ENCODE measurements at regions not wholly inside any gene's neighbourhood (a gene's known extent, or its start where the extent isn't known, plus 50 kb on each side); places are given as distances from the start of the nearest gene placed in this dataset.

DNA sequence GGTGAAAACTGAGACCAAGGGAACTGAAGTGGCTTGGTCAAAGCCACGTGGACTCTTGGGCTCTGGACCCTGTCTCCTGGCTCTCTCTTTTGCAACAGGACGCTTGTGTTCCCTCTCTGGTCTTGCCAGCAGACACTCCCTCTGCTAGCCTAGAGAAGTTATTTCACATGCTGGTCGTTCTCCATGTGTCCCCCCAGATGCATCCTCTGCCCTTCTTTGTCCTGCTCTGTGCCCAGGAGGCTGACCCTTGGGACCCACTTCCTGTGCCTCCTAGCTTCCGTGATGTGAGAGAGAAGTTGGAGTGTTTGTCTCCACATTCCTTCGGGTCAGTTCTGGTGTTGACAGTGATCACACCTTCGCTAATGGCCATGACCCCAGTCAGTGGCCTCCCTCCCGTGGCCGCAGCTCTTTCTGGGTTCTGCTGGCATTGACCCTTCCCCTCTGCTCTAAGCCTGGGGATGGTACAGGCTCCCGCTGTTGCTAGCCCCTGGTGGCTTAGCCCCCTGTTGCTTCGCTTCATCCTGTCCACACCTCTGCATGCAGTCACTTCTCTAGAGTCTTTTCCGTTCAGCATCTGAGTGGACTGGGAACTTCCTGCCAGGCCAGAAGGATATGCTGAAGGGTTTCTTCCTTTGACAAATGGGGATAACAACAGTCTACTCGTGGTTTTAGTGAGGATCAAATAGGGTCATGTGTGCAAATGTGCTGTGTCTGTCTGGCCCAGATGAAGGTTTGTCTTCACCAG is 70.1 kb upstream of the BMP2 start (continued):
- TF ChIP-seq ZBTB3 (CRISPR knock-in tag; IDR thresholded peaks at IDR 0.05; ENCODE audit: borderline replicate concordance, low read depth) (no peak), ZNF713 (CRISPR knock-in tag; IDR thresholded peaks at IDR 0.05) (no peak), MXD4 (CRISPR knock-in tag; IDR thresholded peaks at IDR 0.05) (no peak), ZNF329 (CRISPR knock-in tag; IDR thresholded peaks at IDR 0.05; ENCODE audit: low read depth) (no peak), ZFP36 (IDR thresholded peaks at IDR 0.05; ENCODE audit: borderline replicate concordance, low read depth, low read length, partially characterized antibody) (no peak), MYC (CRISPR knock-in tag; IDR thresholded peaks at IDR 0.05; ENCODE audit: borderline replicate concordance) (no peak), HIVEP1 (CRISPR knock-in tag; IDR thresholded peaks at IDR 0.05) (no peak), ZNF746 (CRISPR knock-in tag; IDR thresholded peaks at IDR 0.05) (no peak), DNMT1 (CRISPR knock-in tag; IDR thresholded peaks at IDR 0.05) (no peak), GTF2F1 (IDR thresholded peaks at IDR 0.05; ENCODE audit: low read length) (no peak), TMF1 (CRISPR knock-in tag; IDR thresholded peaks at IDR 0.05; ENCODE audit: low read depth) (no peak)
- TF ChIP-seq, protein P1, sequence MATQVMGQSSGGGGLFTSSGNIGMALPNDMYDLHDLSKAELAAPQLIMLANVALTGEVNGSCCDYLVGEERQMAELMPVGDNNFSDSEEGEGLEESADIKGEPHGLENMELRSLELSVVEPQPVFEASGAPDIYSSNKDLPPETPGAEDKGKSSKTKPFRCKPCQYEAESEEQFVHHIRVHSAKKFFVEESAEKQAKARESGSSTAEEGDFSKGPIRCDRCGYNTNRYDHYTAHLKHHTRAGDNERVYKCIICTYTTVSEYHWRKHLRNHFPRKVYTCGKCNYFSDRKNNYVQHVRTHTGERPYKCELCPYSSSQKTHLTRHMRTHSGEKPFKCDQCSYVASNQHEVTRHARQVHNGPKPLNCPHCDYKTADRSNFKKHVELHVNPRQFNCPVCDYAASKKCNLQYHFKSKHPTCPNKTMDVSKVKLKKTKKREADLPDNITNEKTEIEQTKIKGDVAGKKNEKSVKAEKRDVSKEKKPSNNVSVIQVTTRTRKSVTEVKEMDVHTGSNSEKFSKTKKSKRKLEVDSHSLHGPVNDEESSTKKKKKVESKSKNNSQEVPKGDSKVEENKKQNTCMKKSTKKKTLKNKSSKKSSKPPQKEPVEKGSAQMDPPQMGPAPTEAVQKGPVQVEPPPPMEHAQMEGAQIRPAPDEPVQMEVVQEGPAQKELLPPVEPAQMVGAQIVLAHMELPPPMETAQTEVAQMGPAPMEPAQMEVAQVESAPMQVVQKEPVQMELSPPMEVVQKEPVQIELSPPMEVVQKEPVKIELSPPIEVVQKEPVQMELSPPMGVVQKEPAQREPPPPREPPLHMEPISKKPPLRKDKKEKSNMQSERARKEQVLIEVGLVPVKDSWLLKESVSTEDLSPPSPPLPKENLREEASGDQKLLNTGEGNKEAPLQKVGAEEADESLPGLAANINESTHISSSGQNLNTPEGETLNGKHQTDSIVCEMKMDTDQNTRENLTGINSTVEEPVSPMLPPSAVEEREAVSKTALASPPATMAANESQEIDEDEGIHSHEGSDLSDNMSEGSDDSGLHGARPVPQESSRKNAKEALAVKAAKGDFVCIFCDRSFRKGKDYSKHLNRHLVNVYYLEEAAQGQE (IDR thresholded peaks at IDR 0.05; ENCODE audit: borderline replicate concordance in 1 of 2, low read depth in 1 of 2, low read length in 2 of 2) = no peak
- TF ChIP-seq, protein P2, sequence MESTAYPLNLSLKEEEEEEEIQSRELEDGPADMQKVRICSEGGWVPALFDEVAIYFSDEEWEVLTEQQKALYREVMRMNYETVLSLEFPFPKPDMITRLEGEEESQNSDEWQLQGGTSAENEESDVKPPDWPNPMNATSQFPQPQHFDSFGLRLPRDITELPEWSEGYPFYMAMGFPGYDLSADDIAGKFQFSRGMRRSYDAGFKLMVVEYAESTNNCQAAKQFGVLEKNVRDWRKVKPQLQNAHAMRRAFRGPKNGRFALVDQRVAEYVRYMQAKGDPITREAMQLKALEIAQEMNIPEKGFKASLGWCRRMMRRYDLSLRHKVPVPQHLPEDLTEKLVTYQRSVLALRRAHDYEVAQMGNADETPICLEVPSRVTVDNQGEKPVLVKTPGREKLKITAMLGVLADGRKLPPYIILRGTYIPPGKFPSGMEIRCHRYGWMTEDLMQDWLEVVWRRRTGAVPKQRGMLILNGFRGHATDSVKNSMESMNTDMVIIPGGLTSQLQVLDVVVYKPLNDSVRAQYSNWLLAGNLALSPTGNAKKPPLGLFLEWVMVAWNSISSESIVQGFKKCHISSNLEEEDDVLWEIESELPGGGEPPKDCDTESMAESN (CRISPR knock-in tag; conservative IDR thresholded peaks at IDR 0.05) = no peak
- TF ChIP-seq, protein P3, sequence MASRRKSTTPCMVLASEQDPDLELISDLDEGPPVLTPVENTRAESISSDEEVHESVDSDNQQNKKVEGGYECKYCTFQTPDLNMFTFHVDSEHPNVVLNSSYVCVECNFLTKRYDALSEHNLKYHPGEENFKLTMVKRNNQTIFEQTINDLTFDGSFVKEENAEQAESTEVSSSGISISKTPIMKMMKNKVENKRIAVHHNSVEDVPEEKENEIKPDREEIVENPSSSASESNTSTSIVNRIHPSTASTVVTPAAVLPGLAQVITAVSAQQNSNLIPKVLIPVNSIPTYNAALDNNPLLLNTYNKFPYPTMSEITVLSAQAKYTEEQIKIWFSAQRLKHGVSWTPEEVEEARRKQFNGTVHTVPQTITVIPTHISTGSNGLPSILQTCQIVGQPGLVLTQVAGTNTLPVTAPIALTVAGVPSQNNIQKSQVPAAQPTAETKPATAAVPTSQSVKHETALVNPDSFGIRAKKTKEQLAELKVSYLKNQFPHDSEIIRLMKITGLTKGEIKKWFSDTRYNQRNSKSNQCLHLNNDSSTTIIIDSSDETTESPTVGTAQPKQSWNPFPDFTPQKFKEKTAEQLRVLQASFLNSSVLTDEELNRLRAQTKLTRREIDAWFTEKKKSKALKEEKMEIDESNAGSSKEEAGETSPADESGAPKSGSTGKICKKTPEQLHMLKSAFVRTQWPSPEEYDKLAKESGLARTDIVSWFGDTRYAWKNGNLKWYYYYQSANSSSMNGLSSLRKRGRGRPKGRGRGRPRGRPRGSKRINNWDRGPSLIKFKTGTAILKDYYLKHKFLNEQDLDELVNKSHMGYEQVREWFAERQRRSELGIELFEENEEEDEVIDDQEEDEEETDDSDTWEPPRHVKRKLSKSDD (CRISPR knock-in tag; IDR thresholded peaks at IDR 0.05; ENCODE audit: low read depth) = no peak
- TF ChIP-seq, protein P4, sequence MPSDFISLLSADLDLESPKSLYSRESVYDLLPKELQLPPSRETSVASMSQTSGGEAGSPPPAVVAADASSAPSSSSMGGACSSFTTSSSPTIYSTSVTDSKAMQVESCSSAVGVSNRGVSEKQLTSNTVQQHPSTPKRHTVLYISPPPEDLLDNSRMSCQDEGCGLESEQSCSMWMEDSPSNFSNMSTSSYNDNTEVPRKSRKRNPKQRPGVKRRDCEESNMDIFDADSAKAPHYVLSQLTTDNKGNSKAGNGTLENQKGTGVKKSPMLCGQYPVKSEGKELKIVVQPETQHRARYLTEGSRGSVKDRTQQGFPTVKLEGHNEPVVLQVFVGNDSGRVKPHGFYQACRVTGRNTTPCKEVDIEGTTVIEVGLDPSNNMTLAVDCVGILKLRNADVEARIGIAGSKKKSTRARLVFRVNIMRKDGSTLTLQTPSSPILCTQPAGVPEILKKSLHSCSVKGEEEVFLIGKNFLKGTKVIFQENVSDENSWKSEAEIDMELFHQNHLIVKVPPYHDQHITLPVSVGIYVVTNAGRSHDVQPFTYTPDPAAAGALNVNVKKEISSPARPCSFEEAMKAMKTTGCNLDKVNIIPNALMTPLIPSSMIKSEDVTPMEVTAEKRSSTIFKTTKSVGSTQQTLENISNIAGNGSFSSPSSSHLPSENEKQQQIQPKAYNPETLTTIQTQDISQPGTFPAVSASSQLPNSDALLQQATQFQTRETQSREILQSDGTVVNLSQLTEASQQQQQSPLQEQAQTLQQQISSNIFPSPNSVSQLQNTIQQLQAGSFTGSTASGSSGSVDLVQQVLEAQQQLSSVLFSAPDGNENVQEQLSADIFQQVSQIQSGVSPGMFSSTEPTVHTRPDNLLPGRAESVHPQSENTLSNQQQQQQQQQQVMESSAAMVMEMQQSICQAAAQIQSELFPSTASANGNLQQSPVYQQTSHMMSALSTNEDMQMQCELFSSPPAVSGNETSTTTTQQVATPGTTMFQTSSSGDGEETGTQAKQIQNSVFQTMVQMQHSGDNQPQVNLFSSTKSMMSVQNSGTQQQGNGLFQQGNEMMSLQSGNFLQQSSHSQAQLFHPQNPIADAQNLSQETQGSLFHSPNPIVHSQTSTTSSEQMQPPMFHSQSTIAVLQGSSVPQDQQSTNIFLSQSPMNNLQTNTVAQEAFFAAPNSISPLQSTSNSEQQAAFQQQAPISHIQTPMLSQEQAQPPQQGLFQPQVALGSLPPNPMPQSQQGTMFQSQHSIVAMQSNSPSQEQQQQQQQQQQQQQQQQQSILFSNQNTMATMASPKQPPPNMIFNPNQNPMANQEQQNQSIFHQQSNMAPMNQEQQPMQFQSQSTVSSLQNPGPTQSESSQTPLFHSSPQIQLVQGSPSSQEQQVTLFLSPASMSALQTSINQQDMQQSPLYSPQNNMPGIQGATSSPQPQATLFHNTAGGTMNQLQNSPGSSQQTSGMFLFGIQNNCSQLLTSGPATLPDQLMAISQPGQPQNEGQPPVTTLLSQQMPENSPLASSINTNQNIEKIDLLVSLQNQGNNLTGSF (CRISPR knock-in tag; IDR thresholded peaks at IDR 0.05) = no peak
